Fibroblast of lung (primary cell): ENCODE measurements at regions not wholly inside any gene's neighbourhood (a gene's known extent, or its start where the extent isn't known, plus 50 kb on each side); places are given as distances from the start of the nearest gene placed in this dataset.

Experiments used
- DNase-seq, 2 donors: peaks; one replicate each; pipeline versions ENCODE4 v3.0.0 to v3.0.0-alpha.2; 2010; ENCODE audit warnings: low read depth in 2 of 2
- H2AFZ ChIP-seq: 2 replicates; pipeline ENCODE4 v1.5.1; 2012; ENCODE audit warnings: low read length, control low read depth, inconsistent platforms
- H3K27ac ChIP-seq: 2 replicates; pipeline ENCODE4 v1.5.1; 2011; ENCODE audit warnings: low read length, control low read depth; ENCODE audit not compliant: insufficient read depth
- H3K27me3 ChIP-seq: 2 replicates; pipeline ENCODE4 v1.5.1; 2011; ENCODE audit warnings: mild to moderate bottlenecking, low read length; ENCODE audit not compliant: control insufficient read depth, insufficient read depth
- H3K36me3 ChIP-seq: 2 replicates; pipeline ENCODE4 v1.5.1; 2011; ENCODE audit warnings: low read length; ENCODE audit not compliant: control insufficient read depth, insufficient read depth
- H3K4me1 ChIP-seq: 2 replicates; pipeline ENCODE4 v1.5.1; 2011; ENCODE audit warnings: low read length; ENCODE audit not compliant: control insufficient read depth, insufficient read depth; ENCODE audit errors: extremely low read depth
- H3K4me2 ChIP-seq: 2 replicates; pipeline ENCODE4 v1.5.1; 2011; ENCODE audit warnings: low read length, control low read depth; ENCODE audit not compliant: insufficient read depth; ENCODE audit errors: extremely low read depth
- H3K4me3 ChIP-seq, 4 experiments: fragments of 200-600 bp in 1 of 4; sonication (generic) in 1 of 4; replicated peaks in 1 of 4; 2 replicates each; pipeline ENCODE4 v1.5.1; 2011 to 2016; ENCODE audit warnings: low read length in 4 of 4, low read depth in 3 of 4, mild to moderate bottlenecking in 3 of 4, control low read depth in 2 of 4, inconsistent platforms in 1 of 4, mixed read lengths in 1 of 4; ENCODE audit not compliant: insufficient read depth in 1 of 4; ENCODE audit errors: control extremely low read depth in 1 of 4
- H3K79me2 ChIP-seq: 2 replicates; pipeline ENCODE4 v1.5.1; 2012; ENCODE audit warnings: mild to moderate bottlenecking, low read length, inconsistent platforms; ENCODE audit not compliant: control insufficient read depth, insufficient read depth
- H3K9ac ChIP-seq: 2 replicates; pipeline ENCODE4 v1.5.1; 2011; ENCODE audit warnings: mild to moderate bottlenecking, low read length, control low read depth; ENCODE audit not compliant: insufficient read depth
- H3K9me3 ChIP-seq: 2 replicates; pipeline ENCODE4 v1.5.1; 2012; ENCODE audit warnings: low read depth, low read length; ENCODE audit not compliant: control insufficient read depth, insufficient read depth
- H4K20me1 ChIP-seq: 2 replicates; pipeline ENCODE4 v1.5.1; 2011; ENCODE audit warnings: low read length; ENCODE audit not compliant: control insufficient read depth, insufficient read depth; ENCODE audit errors: extremely low read depth
- CTCF ChIP-seq, 2 donors: IDR thresholded peaks in 1 of 2; conservative IDR thresholded peaks in 1 of 2; 1 replicate in 1 of 2; 2 replicates in 1 of 2; pipeline ENCODE4 v1.5.1; 2011 to 2012; ENCODE audit warnings: low read length in 2 of 2, control low read depth in 1 of 2, inconsistent platforms in 1 of 2, low read depth in 1 of 2, mild to moderate bottlenecking in 1 of 2
- EZH2 ChIP-seq: IDR thresholded peaks from 2 replicates; pipeline ENCODE4 v1.5.1; 2012; ENCODE audit warnings: low read length, control low read depth, mild to moderate bottlenecking; ENCODE audit errors: missing control alignments

DNA sequence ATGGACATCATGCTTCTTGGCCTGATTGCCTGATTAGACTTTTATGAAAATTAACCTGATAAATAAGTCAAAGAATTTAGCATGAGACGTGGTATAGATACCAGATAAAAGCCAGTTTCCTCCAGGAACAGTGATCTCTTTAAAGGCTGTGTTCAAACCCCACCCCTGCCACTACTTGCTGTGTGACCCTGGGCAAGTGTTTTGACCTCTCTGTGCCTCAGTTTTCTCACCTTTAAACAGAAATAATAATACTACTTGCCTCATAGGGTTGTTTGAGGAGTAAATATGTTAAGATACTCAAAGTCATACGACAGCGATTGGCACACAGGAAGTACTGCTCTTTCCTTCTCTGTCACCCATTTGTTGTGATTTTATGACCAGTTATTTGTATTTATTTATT lies 115.5 kb downstream of the MAF start:
- no peaks in the 10 kb centered on the region for H3K36me3 ChIP-seq
- TF ChIP-seq CTCF (conservative IDR thresholded peaks at IDR 0.05 in 1 of 2, IDR thresholded peaks at IDR 0.05 in 1 of 2; ENCODE audit: low read depth in 1 of 2, low read length in 2 of 2) (no peak), EZH2 (no peak)

GRCh38 chr16:79484237-79484636 lies 116.3 kb downstream of the MAF start:
- Histone ChIP-seq H4K20me1 (no peaks in the 10 kb centered on the region), H2AFZ (no peak overlapping the region), H3K79me2 (no peaks in the 10 kb centered on the region), H3K9ac (no peak overlapping the region), H3K4me3 (no peak overlapping the region), H3K4me2 (no peak overlapping the region), H3K27ac (no peak overlapping the region), H3K9me3 (no peaks in the 10 kb centered on the region), H3K27me3 (no peaks in the 10 kb centered on the region), H3K36me3 (no peaks in the 10 kb centered on the region), H3K4me1 (no peaks in the 10 kb centered on the region)
- TF ChIP-seq EZH2, result no peak
- no peak for TF ChIP-seq CTCF (conservative IDR thresholded peaks at IDR 0.05 in 1 of 2, IDR thresholded peaks at IDR 0.05 in 1 of 2; ENCODE audit: low read depth in 1 of 2, low read length in 2 of 2)
- DNase-seq, result no peak

More for the DNA sequence above, 115.5 kb downstream of the MAF start:
- Histone ChIP-seq H3K27ac (no peak overlapping the region), H3K4me2 (no peak overlapping the region), H3K9me3 (no peaks in the 10 kb centered on the region), H3K27me3 (no peaks in the 10 kb centered on the region), H3K4me3 (no peak overlapping the region), H3K4me1 (no peaks in the 10 kb centered on the region), H2AFZ (no peak overlapping the region), H3K79me2 (no peaks in the 10 kb centered on the region), H3K9ac (no peak overlapping the region), H4K20me1 (no peaks in the 10 kb centered on the region)
- DNase-seq, result no peak

GRCh38 chr16:79483336-79483735 lies 117.2 kb downstream of the MAF start:
- H3K9ac ChIP-seq, result no peak overlapping the region
- no peak overlapping the region for H2AFZ ChIP-seq
- no peak for DNase-seq
- no peak for TF ChIP-seq EZH2
- TF ChIP-seq CTCF (conservative IDR thresholded peaks at IDR 0.05 in 1 of 2, IDR thresholded peaks at IDR 0.05 in 1 of 2; ENCODE audit: low read depth in 1 of 2, low read length in 2 of 2), result no peak
- no peaks in the 10 kb centered on the region for H3K79me2 ChIP-seq
- H3K27me3 ChIP-seq, result no peaks in the 10 kb centered on the region
- H4K20me1 ChIP-seq, result no peaks in the 10 kb centered on the region
- H3K27ac ChIP-seq, result no peak overlapping the region
- H3K9me3 ChIP-seq, result no peaks in the 10 kb centered on the region
- H3K4me1 ChIP-seq, result no peaks in the 10 kb centered on the region
- H3K36me3 ChIP-seq, result no peaks in the 10 kb centered on the region
- no peak overlapping the region for H3K4me2 ChIP-seq
- H3K4me3 ChIP-seq, result no peak overlapping the region
